Activated naive CD4-positive, alpha-beta T cell (primary cell): ENCODE measurements at regions not wholly inside any gene's neighbourhood (a gene's known extent, or its start where the extent isn't known, plus 50 kb on each side); places are given as distances from the start of the nearest gene placed in this dataset.
"Not testable (repeated sequence)": the region's sequence is repeated elsewhere in the genome, so short reads cannot be mapped to it uniquely, and the experiment has no call there.

Source experiments
- DNase-seq, 4 experiments: peaks; one replicate each; lab custom pipeline; 2025; lab: John Stamatoyannopoulos, UW

- no peak for DNase-seq
These were observed 116.9 kb upstream of the SVIL start for GRCh38 chr10:29751684-29752083.

- DNase-seq = no peak
These were observed 116.5 kb upstream of the SVIL start for GRCh38 chr10:29751240-29751639.

GRCh38 chr10:29749150-29749549, 114.4 kb upstream of the SVIL start:
- no peak for DNase-seq

GRCh38 chr10:29748109-29748650, 113.4 kb upstream of the SVIL start:
- no peak for DNase-seq

GRCh38 chr10:29746080-29746797, 111.5 kb upstream of the SVIL start:
- DNase-seq = no peak

- DNase-seq = no peak
These were observed 106.3 kb upstream of the SVIL start for GRCh38 chr10:29740981-29741545.

- no peak for DNase-seq
These were observed 103.6 kb upstream of the SVIL start for GRCh38 chr10:29738341-29738740.

GRCh38 chr10:29737074-29737593, 102.4 kb upstream of the SVIL start:
- DNase-seq = no peak

GRCh38 chr10:29736366-29737073, 101.7 kb upstream of the SVIL start:
- peak in 2 of 4 experiments; percentile 6 to 9 for DNase-seq

- peak; percentile 58 to 77 (median 65) for DNase-seq
These were observed 101.0 kb upstream of the SVIL start for GRCh38 chr10:29735628-29736365.

GRCh38 chr10:29734962-29735627, 100.3 kb upstream of the SVIL start:
- DNase-seq = peak; percentile 17 to 45 (median 30)

GRCh38 chr10:29734640-29734961, 99.8 kb upstream of the SVIL start:
- DNase-seq = no peak

- DNase-seq = no peak
These were observed 98.6 kb upstream of the SVIL start for GRCh38 chr10:29733323-29733722.

GRCh38 chr10:29732918-29733317, 98.1 kb upstream of the SVIL start:
- no peak for DNase-seq

- no peak for DNase-seq
These were observed 97.0 kb upstream of the SVIL start for GRCh38 chr10:29731760-29732159.

GRCh38 chr10:29730969-29731368, 96.2 kb upstream of the SVIL start:
- DNase-seq = no peak

GRCh38 chr10:29730458-29730857, 95.7 kb upstream of the SVIL start:
- DNase-seq = no peak

- no peak for DNase-seq
These were observed 93.8 kb upstream of the SVIL start for GRCh38 chr10:29728541-29729049.

GRCh38 chr10:29725927-29726326, 91.2 kb upstream of the SVIL start:
- not testable (repeated sequence) for DNase-seq

- no peak for DNase-seq
These were observed 90.5 kb upstream of the SVIL start for GRCh38 chr10:29725133-29725720.

GRCh38 chr10:29723726-29724125, 89.0 kb upstream of the SVIL start:
- DNase-seq = no peak
